ENCODE measurements at regions not wholly inside any gene's neighbourhood (a gene's known extent, or its start where the extent isn't known, plus 50 kb on each side); places are given as distances from the start of the nearest gene placed in this dataset.

GRCh38 chr2:42854207-42854818, 61.9 kb upstream of the HAAO start:
- no peak for DNase-seq (ENCODE audit: low read depth)

- no peak for DNase-seq (ENCODE audit: low read depth)
Observed at GRCh38 chr2:42853549-42854206, 61.3 kb upstream of the HAAO start.

GRCh38 chr2:42852798-42853197, 60.4 kb upstream of the HAAO start:
- DNase-seq (ENCODE audit: low read depth) = no peak

GRCh38 chr2:42851740-42852250, 59.4 kb upstream of the HAAO start:
- no peak for DNase-seq (ENCODE audit: low read depth)

- DNase-seq (ENCODE audit: low read depth) = no peak
Observed at GRCh38 chr2:42851186-42851585, 58.8 kb upstream of the HAAO start.

- DNase-seq (ENCODE audit: low read depth) = no peak
Observed at GRCh38 chr2:42850016-42850805, 57.8 kb upstream of the HAAO start.

- DNase-seq (ENCODE audit: low read depth) = no peak
Observed at GRCh38 chr2:42849311-42849710, 56.9 kb upstream of the HAAO start.

GRCh38 chr2:42848726-42849290, 56.4 kb upstream of the HAAO start:
- no peak for DNase-seq (ENCODE audit: low read depth)

GRCh38 chr2:42848265-42848664, 55.9 kb upstream of the HAAO start:
- no peak for DNase-seq (ENCODE audit: low read depth)

GRCh38 chr2:42847596-42848151, 55.3 kb upstream of the HAAO start:
- no peak for DNase-seq (ENCODE audit: low read depth)

- DNase-seq (ENCODE audit: low read depth) = no peak
Observed at GRCh38 chr2:42846932-42847595, 54.7 kb upstream of the HAAO start.

- DNase-seq (ENCODE audit: low read depth) = no peak
Observed at GRCh38 chr2:42846026-42846425, 53.6 kb upstream of the HAAO start.

- DNase-seq (ENCODE audit: low read depth) = no peak
Observed at GRCh38 chr2:42844901-42845821, 52.8 kb upstream of the HAAO start.

GRCh38 chr2:42844366-42844765, 52.0 kb upstream of the HAAO start:
- DNase-seq (ENCODE audit: low read depth) = no peak

GRCh38 chr2:42843611-42844010, 51.2 kb upstream of the HAAO start:
- DNase-seq (ENCODE audit: low read depth) = no peak

GRCh38 chr2:42843131-42843530, 50.7 kb upstream of the HAAO start:
- no peak for DNase-seq (ENCODE audit: low read depth)

- DNase-seq (ENCODE audit: low read depth) = no peak
Observed at GRCh38 chr2:42842466-42842865, 50.1 kb upstream of the HAAO start.

Measured in T follicular helper cell (primary cell).